Kidney tubule cell (primary cell): ENCODE measurements at regions not wholly inside any gene's neighbourhood (a gene's known extent, or its start where the extent isn't known, plus 50 kb on each side); places are given as distances from the start of the nearest gene placed in this dataset.
A peak's percentile ranks its signal among the peaks of the same experiment; 100 is the strongest.
"Not testable (repeated sequence)": the region's sequence is repeated elsewhere in the genome, so short reads cannot be mapped to it uniquely, and the experiment has no call there.

ENCODE experiments used
- DNase-seq: peaks from one replicate; pipeline ENCODE4 v3.0.0-alpha.2; 2018; ENCODE audit warnings: low spot score

GRCh38 chr12:129959889-129960288 lies 56.1 kb upstream of the TMEM132D start:
- DNase-seq: no peak

GRCh38 chr12:129961091-129961490 lies 57.3 kb upstream of the TMEM132D start:
- DNase-seq: peak; percentile 28

- no peak for DNase-seq
Observed at GRCh38 chr12:129961856-129962255, 58.0 kb upstream of the TMEM132D start.

- no peak for DNase-seq
Observed at GRCh38 chr12:129964300-129964699, 60.5 kb upstream of the TMEM132D start.

- no peak for DNase-seq
Observed at GRCh38 chr12:129964826-129965457, 61.1 kb upstream of the TMEM132D start.

- no peak for DNase-seq
Observed at GRCh38 chr12:129966146-129966995, 62.5 kb upstream of the TMEM132D start.

- no peak for DNase-seq
Observed at GRCh38 chr12:129971721-129972120, 67.9 kb upstream of the TMEM132D start.

GRCh38 chr12:129973236-129973961 lies 69.6 kb upstream of the TMEM132D start:
- no peak for DNase-seq

- DNase-seq: no peak
Observed at GRCh38 chr12:129984106-129984505, 80.3 kb upstream of the TMEM132D start.

- DNase-seq: no peak
Observed at GRCh38 chr12:129987841-129988240, 84.0 kb upstream of the TMEM132D start.

GRCh38 chr12:129994634-129995033 lies 90.8 kb upstream of the TMEM132D start:
- no peak for DNase-seq

GRCh38 chr12:129997239-129997638 lies 93.4 kb upstream of the TMEM132D start:
- no peak for DNase-seq

- not testable (repeated sequence) for DNase-seq
Observed at GRCh38 chr12:130004310-130004877, 100.6 kb upstream of the TMEM132D start.

- DNase-seq: no peak
Observed at GRCh38 chr12:130007771-130008170, 103.9 kb upstream of the TMEM132D start.

GRCh38 chr12:130008241-130008640 lies 104.4 kb upstream of the TMEM132D start:
- no peak for DNase-seq

- no peak for DNase-seq
Observed at GRCh38 chr12:130009961-130010360, 106.1 kb upstream of the TMEM132D start.

- DNase-seq: no peak
Observed at GRCh38 chr12:130011611-130012385, 108.0 kb upstream of the TMEM132D start.

- DNase-seq: peak; percentile 57
Observed at GRCh38 chr12:130013771-130014484, 110.1 kb upstream of the TMEM132D start.

- DNase-seq: peak; percentile 14
Observed at GRCh38 chr12:130014485-130014807, 110.6 kb upstream of the TMEM132D start.

GRCh38 chr12:130016194-130016593 lies 112.4 kb upstream of the TMEM132D start:
- no peak for DNase-seq

- no peak for DNase-seq
Observed at GRCh38 chr12:130016986-130017385, 113.2 kb upstream of the TMEM132D start.
